GM21576 (cell line): ENCODE measurements at regions not wholly inside any gene's neighbourhood (a gene's known extent, or its start where the extent isn't known, plus 50 kb on each side); places are given as distances from the start of the nearest gene placed in this dataset.
"Not testable (repeated sequence)": the region's sequence is repeated elsewhere in the genome, so short reads cannot be mapped to it uniquely, and the experiment has no call there.

Source experiments
- ATAC-seq: cut with Tn5 transposase; IDR thresholded peaks from one replicate; pipeline ENCODE4 v1.9.1; 2021; ENCODE audit warnings: mild to moderate bottlenecking, moderate library complexity; ENCODE audit not compliant: unreplicated experiment

DNA sequence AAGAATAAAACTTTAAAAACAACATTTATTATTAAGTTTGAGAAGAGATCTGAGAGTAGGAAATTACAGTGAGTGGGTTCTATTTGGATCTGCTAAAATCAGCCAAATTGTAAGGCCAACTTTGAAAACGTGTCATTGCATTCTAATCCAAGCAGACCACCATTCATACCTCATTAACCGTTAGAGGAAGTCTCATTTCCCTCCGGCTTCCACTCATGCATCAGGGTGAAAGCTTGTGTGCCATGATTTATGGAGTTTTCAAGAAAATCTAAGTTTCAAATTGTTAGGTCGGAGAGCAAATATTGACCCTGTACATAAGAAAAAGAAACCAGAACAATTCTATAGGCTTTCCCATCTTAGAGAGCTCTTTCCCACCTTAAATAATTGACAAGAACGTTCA, 166.6 kb upstream of the NRG3 start:
- no peak for ATAC-seq

DNA sequence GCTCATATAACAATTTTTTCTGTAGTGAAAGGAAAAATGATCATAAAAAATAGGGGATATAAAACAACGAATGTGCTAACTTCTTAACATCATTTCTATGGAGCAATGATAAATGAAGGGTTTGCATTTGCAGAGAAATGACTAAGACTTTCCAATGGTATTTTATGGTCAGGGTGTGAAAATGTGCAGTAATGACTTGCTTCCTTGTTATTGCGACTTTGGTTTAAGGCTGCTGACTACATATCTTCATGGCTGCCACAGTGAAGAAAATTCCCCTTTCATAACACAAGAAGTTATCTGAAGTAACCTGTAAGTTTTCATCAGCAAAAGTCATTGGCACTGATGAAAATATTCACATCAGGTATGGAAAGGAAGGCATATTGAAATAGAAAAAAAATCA, 166.1 kb upstream of the NRG3 start:
- ATAC-seq = no peak

DNA sequence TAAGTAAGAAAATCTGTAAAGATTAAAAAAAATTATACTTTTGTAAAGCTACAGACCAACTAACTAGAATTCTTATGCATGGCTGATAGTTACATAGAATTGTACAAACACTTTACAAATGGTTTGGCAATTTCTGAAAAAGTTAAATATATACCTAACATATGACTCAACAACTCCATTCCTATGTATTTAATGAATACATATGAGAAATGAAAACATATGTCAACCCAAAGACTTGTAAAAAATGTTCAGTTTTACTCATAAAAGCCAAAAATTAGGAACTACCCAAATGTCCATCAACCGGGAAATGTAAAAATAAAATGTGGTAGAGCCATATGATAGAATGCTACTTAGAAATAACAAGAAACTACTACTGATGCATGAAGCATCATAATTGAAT, 152.6 kb upstream of the NRG3 start:
- no peak for ATAC-seq

DNA sequence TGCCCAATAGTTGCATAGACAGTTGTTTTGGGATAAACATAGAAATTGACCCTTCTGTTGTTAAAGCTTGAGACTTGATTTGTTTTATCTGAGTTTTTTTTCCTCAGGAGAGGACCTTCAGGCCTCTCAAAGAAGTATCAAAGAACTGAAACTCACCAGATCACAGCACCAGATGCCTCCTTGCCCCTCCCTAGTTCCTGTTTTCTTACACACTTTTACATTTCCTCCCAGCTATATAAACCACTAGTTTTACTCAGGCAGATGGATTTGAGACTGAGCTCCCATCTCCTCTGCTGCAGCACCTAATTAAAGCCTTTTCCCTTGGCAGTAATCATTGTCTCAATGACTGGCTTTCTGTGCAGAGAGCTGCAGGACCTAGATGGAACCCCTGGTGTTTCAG, 150.6 kb upstream of the NRG3 start:
- no peak for ATAC-seq

DNA sequence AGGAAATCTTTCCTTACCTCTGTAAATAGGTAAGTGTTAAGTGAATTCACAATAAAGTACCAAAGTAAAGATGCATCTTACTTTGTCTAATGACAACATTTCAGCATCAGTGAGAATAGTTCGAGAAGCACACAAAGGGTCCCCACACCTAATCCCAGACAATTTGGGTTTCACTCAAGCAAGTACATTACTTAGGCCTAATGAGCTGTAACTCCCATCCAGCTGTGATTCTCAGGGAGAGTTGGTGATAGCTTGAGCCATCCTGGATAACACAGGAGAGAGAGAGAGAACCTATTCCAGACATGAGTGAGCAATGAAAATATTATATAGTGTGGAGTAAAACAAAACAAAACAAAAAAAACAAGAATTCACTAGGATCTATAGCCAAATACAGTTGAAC, 149.1 kb upstream of the NRG3 start:
- no peak for ATAC-seq

DNA sequence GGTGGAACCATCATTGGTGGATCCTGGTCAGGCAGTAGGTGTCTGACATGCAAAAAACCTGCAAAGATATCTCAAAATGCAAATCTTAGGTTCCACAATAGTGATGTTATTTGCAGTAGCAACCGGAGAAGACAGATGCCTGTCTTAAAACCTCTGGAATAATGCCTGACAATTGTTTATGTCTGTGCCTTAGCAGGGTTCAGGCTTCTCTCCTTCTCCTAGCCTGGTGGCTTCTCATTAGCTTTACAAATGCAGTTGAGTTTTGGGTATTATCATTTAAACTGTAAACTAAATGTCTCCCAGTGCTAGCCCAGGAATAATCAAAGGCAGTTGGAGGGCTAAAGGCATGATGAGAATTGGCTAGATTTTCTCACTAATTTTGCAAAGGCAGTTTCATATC, 146.3 kb upstream of the NRG3 start:
- ATAC-seq = no peak

DNA sequence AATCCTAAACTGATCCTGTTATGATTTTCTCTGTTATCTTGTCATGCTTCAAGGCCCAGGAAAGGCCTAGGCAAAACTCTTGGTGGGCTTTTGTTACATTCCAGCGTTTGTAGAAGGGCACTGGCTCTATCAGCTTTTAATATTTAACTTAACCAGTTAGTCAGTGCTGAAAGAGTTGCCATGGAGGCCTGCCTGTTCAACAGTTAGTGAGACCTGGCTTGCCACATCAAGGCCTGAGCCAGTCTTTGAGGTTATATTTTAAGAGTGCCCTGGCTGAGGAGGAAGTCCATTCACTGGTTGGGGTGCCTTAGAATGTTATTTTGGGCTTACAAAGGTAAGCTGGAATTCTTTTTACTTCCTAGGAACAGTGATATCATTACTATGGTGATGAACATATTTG, 144.1 kb upstream of the NRG3 start:
- ATAC-seq = no peak

DNA sequence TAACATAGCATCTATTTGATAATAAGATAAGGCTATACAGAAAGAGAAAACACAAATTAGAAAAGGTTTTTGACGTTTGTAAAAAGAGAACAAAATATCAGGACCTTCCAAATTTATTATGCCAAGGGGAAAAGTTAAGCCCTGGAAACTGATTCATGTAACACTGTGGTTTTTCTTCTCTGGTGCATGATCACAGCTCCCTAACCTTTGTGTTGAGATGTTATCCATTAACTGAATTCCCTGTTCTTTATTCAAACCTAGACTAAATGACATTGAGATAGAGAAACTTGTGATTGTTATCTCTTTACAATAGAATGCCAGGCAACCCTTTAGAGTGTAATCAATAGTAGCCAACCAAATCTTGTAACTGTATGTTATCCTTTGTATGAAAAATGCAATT, 141.5 kb upstream of the NRG3 start:
- ATAC-seq = no peak

DNA sequence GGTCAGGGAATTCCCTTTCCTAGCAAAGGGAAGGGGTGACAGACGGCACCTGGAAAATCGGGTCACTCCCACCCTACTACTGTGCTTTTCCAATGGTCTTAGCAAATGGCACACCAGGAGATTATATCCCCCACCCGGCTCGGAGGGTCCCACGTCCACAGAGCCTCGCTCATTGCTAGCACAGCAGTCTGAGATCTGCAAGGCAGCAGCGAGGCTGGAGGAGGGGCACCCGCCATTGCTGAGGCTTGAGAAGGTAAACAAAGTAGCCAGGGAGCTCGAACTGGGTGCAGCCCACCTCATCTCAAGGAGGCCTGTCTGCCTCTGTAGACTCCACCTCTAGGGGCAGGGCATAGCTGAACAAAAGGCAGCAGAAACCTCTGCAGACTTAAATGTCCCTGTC, 139.8 kb upstream of the NRG3 start:
- not testable (repeated sequence) for ATAC-seq

DNA sequence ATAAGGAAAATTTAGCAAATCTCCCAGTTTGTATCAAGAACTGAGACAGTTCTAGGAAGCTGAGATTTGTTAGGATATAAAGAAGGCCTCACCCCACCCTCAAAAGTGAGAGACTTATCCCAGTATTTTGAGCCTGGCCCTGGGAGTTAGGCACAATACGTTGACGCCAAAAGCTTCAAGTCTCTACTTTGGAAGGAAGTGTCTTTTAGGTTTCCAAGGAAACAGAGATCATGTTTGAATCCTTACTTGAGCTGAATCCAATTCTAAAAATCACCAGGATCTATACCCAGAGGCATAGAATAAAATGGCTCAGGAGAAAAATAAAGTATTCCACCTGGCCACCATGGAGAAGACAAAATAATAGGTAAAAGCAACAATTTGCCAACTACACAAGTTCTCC, 115.9 kb upstream of the NRG3 start:
- ATAC-seq = no peak

DNA sequence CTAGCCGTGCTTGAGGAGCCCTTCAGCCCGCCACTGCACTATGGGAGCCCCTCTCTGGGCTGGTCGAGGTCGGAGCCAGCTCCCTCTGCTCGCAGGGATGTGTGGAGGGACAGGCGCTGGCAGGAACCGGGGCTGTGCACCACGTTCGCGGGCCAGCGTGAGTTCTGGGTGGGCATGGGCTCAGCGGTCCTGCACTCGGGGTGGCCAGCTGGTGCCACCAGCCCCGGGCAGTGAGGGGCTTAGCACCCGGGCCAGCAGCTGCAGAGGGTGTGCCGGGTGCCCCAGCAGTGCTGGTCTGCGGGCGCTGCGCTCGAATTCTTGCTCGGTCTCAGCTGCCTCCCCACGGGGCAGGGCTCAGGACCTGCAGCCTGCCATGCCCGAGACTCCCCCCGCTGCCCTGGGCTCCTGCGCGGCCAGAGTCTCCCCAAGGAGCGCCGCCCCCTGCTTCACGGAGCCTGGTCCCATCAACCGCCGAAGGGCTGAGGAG, 90.8 kb upstream of the NRG3 start:
- ATAC-seq = no peak

DNA sequence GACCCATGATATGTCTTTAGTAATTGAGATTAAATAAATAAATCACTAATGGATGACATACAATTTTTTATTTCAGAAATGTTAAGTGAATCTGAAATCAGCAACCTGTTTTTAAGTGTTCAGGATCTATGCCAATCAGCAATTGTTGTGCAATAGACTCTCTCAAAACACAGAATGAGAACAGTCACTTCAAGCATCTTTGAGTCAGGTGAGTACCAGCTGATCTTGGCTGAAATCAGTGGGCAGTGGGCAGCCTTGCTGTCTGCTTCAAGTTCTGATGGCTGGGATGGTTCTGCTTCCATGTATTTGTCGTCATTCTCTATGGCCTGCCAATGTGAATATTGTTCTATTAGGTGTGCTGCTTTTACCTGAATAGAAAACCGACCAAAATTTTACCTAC, 82.3 kb upstream of the NRG3 start:
- ATAC-seq = no peak

DNA sequence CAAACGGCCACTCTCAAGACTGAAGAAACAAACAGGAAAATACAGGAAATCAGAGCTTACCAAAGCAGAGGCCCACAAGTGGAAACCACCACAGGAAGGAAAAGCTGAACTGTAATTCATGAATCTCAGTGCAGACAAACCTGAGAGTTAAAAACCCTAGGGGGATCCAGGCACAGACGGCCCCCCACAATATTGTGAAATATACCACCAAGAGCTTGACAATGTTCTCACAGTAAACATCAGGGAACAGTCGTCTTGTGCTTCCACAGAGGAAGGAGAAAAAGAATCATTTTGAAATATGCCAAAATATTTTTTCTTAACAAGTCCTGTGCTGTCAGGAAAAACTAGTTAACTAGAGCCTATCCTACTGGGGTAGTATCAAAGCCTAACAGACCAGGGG, 68.2 kb upstream of the NRG3 start:
- ATAC-seq = no peak

DNA sequence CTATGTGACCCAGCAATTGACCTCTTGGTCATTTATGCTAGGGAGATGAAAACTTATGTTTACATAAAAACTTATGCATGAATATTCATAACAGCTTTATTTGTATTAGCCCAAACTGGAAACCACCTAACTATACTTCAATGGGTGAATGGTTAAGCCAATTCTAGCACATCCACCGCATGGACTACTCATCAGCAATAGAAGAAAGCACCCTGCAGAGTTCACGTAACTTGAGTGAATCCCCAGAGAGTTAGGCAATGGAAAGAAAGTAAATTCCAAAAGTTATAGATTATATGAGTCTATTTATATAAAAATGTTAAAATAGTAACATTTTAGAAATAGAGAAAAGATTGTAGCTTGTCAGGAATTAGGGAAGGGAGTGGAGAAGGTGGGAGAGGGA, 60.2 kb upstream of the NRG3 start:
- ATAC-seq = no peak

DNA sequence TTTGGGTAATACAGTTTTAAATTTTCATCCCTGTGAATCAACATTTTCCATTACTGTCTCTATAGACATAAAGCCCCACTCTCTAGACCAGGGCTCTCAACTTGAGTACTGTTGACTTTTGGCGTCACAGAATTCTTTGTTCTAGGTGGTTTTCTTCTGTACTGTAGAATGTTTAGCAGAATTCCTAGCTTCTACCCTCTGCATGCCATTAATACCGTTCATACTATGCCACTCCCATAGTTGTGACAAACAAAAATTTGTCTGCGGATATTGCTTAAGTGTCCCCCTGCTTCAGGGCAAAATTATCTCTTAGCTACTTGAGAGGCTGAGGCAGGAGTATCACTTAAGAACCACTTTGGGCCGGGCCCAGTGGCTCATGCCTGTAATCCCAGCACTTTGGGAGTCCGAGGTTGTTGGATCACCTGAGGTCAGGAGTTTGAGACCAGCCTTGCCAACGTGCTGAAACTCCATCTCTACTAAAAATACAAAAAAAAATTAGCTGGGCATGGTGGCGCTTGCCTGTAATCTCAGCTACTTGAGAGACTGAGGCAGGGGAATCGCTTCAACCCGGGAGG, 57.3 kb upstream of the NRG3 start:
- no peak for ATAC-seq

DNA sequence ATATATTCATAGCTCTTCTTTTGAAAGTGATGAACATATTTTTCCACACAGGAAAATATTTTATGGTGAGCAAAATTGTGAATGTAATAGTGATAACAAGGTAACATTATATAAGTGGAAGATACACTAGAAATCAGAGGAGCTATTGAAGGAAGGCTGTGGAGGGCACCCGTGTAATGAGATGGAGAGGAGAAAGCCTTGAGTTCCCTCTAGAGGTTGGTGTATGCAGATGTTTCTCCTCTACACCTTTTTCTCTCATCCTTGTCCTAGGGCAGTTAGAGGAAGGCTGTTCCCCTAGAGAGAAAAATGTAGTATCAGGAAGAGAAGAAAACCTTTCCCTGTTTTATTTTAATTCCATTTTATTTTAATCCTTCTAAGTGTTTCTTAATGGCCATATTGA, 54.6 kb upstream of the NRG3 start:
- ATAC-seq = no peak
